ENCODE measurements at regions not wholly inside any gene's neighbourhood (a gene's known extent, or its start where the extent isn't known, plus 50 kb on each side); places are given as distances from the start of the nearest gene placed in this dataset.

- H3K27me3 ChIP-seq = no peaks in the 10 kb centered on the region
- TF ChIP-seq, protein P1, sequence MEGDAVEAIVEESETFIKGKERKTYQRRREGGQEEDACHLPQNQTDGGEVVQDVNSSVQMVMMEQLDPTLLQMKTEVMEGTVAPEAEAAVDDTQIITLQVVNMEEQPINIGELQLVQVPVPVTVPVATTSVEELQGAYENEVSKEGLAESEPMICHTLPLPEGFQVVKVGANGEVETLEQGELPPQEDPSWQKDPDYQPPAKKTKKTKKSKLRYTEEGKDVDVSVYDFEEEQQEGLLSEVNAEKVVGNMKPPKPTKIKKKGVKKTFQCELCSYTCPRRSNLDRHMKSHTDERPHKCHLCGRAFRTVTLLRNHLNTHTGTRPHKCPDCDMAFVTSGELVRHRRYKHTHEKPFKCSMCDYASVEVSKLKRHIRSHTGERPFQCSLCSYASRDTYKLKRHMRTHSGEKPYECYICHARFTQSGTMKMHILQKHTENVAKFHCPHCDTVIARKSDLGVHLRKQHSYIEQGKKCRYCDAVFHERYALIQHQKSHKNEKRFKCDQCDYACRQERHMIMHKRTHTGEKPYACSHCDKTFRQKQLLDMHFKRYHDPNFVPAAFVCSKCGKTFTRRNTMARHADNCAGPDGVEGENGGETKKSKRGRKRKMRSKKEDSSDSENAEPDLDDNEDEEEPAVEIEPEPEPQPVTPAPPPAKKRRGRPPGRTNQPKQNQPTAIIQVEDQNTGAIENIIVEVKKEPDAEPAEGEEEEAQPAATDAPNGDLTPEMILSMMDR (IDR thresholded peaks at IDR 0.05) = no peak
- no peak overlapping the region for H3K27ac ChIP-seq
- no peak for DNase-seq
- no peaks in the 10 kb centered on the region for H3K36me3 ChIP-seq
- no peaks in the 10 kb centered on the region for H3K4me1 ChIP-seq
- no peaks in the 10 kb centered on the region for H3K9me3 ChIP-seq
- H3K4me3 ChIP-seq = no peak overlapping the region
These were observed 113.6 kb downstream of the TMCO5A start for GRCh38 chr15:38048001-38048455.

DNA sequence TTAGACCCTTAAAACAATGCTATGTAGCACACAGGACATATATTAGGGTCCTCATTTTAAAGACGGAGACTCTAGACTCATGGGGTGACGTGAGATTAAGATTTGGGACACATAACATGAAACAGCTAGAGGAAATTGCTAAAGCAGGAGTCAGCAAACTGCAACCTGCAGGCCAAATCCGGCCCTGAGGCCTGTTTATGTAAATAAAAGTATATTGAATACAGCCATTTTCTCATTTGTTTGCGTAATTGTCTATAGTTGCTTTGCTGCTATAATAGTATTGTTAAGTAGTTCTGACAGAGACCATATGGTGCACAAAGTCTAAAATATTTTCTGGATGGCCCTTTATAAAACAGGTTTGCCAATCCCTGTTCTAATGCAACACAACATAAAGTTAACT lies 115.5 kb downstream of the TMCO5A start:
- Histone ChIP-seq H3K27me3 (no peaks in the 10 kb centered on the region), H3K36me3 (no peaks in the 10 kb centered on the region), H3K9me3 (no peaks in the 10 kb centered on the region), H3K4me3 (no peak overlapping the region), H3K4me1 (no peaks in the 10 kb centered on the region), H3K27ac (no peak overlapping the region)
- no peak for DNase-seq
- TF ChIP-seq POLR2A (IDR thresholded peaks at IDR 0.05) = no peak
- TF ChIP-seq, protein P1 (IDR thresholded peaks at IDR 0.05) = no peak

- no peak for DNase-seq
- H3K4me1 ChIP-seq = no peaks in the 10 kb centered on the region
- no peaks in the 10 kb centered on the region for H3K9me3 ChIP-seq
- no peak overlapping the region for H3K27ac ChIP-seq
- no peaks in the 10 kb centered on the region for H3K36me3 ChIP-seq
- H3K4me3 ChIP-seq = no peak overlapping the region
- TF ChIP-seq, protein P1 (IDR thresholded peaks at IDR 0.05) = no peak
- TF ChIP-seq POLR2A (IDR thresholded peaks at IDR 0.05) = no peak
- H3K27me3 ChIP-seq = no peaks in the 10 kb centered on the region
These were observed 116.3 kb downstream of the TMCO5A start for GRCh38 chr15:38050529-38051448.

- H3K9me3 ChIP-seq = no peaks in the 10 kb centered on the region
- no peak overlapping the region for H3K4me3 ChIP-seq
- H3K4me1 ChIP-seq = no peaks in the 10 kb centered on the region
- no peak for DNase-seq
- TF ChIP-seq, protein P1 (IDR thresholded peaks at IDR 0.05) = no peak
- TF ChIP-seq POLR2A (IDR thresholded peaks at IDR 0.05) = no peak
- H3K27ac ChIP-seq = no peak overlapping the region
- H3K36me3 ChIP-seq = no peaks in the 10 kb centered on the region
- no peaks in the 10 kb centered on the region for H3K27me3 ChIP-seq
These were observed 118.8 kb downstream of the TMCO5A start for GRCh38 chr15:38053205-38053604.

DNA sequence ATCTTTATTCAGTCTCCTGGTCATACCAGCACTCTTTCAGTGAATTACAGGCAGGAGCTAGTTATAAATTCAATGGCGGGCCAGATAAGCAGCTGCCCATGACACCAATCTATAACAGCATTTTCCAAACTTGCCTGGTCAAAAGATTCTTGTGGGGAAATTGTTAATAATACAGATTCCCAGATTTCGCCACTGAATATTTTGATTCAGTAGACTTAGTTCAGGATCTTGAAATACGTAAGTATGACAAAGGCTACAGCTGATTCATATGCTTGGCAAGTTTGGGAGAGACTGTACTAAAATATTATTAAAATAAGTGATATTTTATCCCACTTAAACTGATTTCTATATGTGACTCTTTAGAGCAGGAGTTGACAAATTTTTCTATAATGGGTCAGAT lies 119.3 kb downstream of the TMCO5A start:
- Histone ChIP-seq H3K4me1 (no peaks in the 10 kb centered on the region), H3K4me3 (no peak overlapping the region), H3K27ac (no peak overlapping the region), H3K27me3 (no peaks in the 10 kb centered on the region), H3K36me3 (no peaks in the 10 kb centered on the region), H3K9me3 (no peaks in the 10 kb centered on the region)
- no peak for DNase-seq
- no peak for TF ChIP-seq POLR2A (IDR thresholded peaks at IDR 0.05)
- TF ChIP-seq, protein P1 (IDR thresholded peaks at IDR 0.05) = no peak

Measured in Peyer's patch (tissue), 4 donors.